ENCODE measurements at regions not wholly inside any gene's neighbourhood (a gene's known extent, or its start where the extent isn't known, plus 50 kb on each side); places are given as distances from the start of the nearest gene placed in this dataset.
"Not testable (repeated sequence)": the region's sequence is repeated elsewhere in the genome, so short reads cannot be mapped to it uniquely, and the experiment has no call there.

DNA sequence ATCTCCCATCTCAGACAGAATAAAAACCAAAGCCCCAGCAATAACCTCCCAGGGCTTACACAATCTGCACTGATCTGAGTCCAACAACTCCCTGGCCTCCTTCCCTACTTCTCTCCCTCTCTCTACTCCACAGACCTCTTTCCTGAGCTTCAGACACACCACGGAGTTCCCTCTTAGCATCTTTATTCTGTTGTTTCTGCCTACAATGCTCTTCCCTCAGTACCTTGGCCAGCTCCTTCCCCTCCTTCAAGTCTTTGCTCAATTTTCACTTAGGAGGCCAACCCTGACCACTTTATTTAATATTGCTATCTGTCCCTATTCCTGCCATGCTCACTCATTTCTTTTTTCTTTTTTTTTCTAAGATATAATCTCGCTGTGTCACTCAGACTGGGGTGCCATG is 276.7 kb downstream of the CWH43 start:
- H3K9me3 Mint-ChIP-seq; H3K36me3 Mint-ChIP-seq (ENCODE audit: insufficient read depth); ATAC-seq (replicated peaks; ENCODE audit: extremely low read depth, poor library complexity, severe bottlenecking); H3K27ac Mint-ChIP-seq (ENCODE audit: low read depth); H3K27me3 Mint-ChIP-seq; H3K4me1 Mint-ChIP-seq; H3K4me3 Mint-ChIP-seq; DNase-seq (ENCODE audit: low spot score in 2 of 2): not testable (repeated sequence)

DNA sequence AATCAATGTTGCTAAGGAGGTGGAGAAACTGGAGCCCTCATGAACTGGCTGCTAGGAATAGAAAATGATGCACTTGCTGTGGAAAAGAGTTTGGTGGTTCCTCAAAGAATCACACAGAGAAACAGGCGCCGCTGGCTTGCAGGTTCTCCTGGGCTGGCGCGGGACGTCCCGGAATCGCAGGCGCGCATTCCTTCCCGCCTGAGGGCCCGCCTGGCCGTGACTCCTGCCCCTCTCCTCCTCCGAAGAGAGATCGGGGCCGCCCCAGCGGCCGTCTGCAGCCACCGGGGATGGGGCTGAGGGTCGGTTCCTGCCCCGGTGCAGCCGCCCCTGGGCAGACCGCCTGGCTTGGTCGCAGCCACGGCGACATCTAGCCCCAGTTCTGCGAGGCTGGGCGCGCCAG is 284.4 kb downstream of the CWH43 start:
- not testable (repeated sequence) for H3K4me3 Mint-ChIP-seq; H3K27ac Mint-ChIP-seq (ENCODE audit: low read depth); ATAC-seq (replicated peaks; ENCODE audit: extremely low read depth, poor library complexity, severe bottlenecking); H3K4me1 Mint-ChIP-seq; DNase-seq (ENCODE audit: low spot score in 2 of 2); H3K36me3 Mint-ChIP-seq (ENCODE audit: insufficient read depth); H3K27me3 Mint-ChIP-seq; H3K9me3 Mint-ChIP-seq

DNA sequence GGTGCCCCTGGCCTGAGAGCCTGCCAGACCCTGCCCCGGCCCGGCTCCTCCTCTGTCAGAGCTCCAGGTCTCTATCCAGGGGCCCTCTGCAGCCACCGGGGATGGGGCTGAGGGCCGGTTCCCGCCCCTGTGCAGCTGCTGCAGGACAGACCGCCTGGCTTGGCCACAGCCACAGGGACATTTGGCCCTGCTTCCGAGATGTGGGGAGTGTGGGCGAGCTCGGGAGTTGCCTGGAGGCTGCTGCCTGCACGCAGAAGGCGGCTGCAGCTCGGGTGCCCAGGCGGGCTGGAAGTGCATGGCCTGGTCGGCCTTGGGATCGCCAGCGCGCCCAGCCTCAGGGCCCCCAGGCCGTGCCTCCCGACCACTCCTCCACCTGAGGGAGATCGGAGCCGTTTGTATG is 284.8 kb downstream of the CWH43 start:
- H3K9me3 Mint-ChIP-seq; H3K4me1 Mint-ChIP-seq; DNase-seq (ENCODE audit: low spot score in 2 of 2); H3K27me3 Mint-ChIP-seq; H3K36me3 Mint-ChIP-seq (ENCODE audit: insufficient read depth); H3K27ac Mint-ChIP-seq (ENCODE audit: low read depth); H3K4me3 Mint-ChIP-seq; ATAC-seq (replicated peaks; ENCODE audit: extremely low read depth, poor library complexity, severe bottlenecking): not testable (repeated sequence)

DNA sequence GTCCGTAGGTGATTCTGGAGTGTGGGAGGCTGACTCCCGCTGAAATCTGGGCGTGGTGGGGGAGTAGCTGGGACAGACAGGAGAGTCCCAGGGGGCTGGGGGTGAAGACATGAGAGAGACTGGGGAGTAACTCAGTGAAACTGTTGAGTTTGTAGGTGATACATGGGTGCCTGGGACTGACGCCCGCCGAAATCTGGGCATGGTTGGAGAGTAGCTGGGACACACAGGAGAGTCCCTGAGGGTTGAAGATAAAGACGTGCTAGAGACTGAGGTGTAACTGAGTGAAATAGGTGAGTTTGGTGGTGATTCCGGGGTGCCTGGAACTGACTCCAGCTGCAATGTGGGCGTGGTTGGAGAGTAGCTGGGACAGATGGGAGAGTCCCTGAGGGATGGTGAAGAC is 299.8 kb downstream of the CWH43 start:
- H3K27me3 Mint-ChIP-seq; H3K4me1 Mint-ChIP-seq; DNase-seq (ENCODE audit: low spot score in 2 of 2); ATAC-seq (replicated peaks; ENCODE audit: extremely low read depth, poor library complexity, severe bottlenecking); H3K27ac Mint-ChIP-seq (ENCODE audit: low read depth); H3K9me3 Mint-ChIP-seq; H3K4me3 Mint-ChIP-seq; H3K36me3 Mint-ChIP-seq (ENCODE audit: insufficient read depth): not testable (repeated sequence)

DNA sequence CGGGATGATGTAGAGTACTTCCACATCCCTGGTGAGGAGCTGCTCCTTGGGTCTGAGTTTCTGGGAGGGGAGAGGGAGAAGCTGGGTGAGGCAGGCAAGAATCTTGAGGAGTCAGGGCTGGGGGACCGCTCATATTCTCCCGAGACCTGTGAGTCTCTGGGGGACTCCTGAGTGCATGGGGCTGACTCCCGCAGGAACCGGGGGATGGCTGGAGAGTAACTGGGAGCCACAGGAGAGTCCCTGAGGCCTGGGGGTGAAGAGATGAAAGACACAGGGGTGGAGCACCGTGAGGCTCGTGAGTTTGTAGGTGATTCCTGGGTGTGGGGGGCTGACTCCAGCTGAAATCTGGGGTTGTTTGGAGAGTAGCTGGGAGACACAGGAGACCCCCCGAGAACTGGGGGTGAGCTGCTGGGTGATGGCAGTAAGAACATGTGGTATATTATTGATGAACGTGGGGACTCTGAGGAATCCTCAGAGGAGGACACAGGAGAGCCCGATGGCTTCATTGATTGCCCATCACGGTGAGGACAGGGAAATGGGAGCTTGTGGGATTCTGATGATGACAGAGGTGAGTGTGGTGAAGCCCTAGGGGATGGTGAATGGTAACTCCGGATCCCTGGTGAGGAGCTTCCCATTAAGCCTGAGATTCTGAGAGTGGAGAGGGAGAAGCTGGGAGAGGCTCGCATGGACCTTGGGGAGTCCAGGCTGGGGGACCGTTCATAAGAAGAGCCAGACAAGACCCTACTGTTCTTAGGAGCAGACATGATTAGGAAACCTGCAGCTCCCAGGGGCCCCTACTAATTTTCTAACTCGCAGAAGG is 301.1 kb downstream of the CWH43 start:
- DNase-seq (ENCODE audit: low spot score in 2 of 2); H3K27ac Mint-ChIP-seq (ENCODE audit: low read depth); H3K4me1 Mint-ChIP-seq; H3K36me3 Mint-ChIP-seq (ENCODE audit: insufficient read depth); H3K4me3 Mint-ChIP-seq; ATAC-seq (replicated peaks; ENCODE audit: extremely low read depth, poor library complexity, severe bottlenecking); H3K27me3 Mint-ChIP-seq; H3K9me3 Mint-ChIP-seq: not testable (repeated sequence)

DNA sequence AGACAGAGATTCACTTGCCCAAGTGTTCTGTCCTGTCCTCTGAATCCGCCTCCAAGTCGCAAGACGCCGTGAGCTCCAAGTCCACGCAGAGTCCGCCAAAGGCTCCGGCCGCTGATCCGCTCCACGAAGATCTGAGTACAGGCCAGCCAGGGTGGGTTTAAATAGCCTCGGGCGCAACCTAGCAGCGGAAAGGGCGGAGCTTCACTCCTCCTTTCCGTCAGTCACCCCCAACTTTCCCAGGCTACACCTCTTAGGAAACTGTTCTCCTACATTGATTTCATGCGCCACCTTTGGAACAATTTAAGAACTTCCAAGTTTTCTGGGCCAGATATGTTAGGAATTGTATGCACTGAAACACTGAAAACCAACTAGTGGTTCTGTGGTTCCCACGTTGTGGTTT is 301.8 kb downstream of the CWH43 start:
- not testable (repeated sequence) for H3K36me3 Mint-ChIP-seq (ENCODE audit: insufficient read depth); H3K27me3 Mint-ChIP-seq; ATAC-seq (replicated peaks; ENCODE audit: extremely low read depth, poor library complexity, severe bottlenecking); H3K27ac Mint-ChIP-seq (ENCODE audit: low read depth); H3K9me3 Mint-ChIP-seq; H3K4me3 Mint-ChIP-seq; DNase-seq (ENCODE audit: low spot score in 2 of 2); H3K4me1 Mint-ChIP-seq

DNA sequence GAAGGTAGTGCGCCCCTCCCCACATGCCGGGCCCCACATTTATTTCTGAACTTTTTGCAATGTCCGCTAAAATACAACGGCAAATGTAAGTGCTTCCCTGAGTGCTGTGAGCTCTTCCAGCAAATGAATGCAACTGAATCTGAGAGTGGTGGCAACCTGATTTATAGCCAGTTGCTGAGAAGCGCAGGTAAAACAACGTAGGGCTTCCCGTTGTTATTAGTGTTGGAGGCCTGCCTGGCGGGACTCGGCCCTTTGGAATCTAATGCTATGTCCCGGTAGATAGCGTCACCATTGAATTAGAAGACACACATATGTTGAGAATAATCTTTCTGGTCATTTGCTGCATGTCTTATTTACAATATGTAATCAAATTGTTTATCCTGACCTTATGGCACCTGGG is 302.7 kb downstream of the CWH43 start:
- not testable (repeated sequence) for H3K36me3 Mint-ChIP-seq (ENCODE audit: insufficient read depth); ATAC-seq (replicated peaks; ENCODE audit: extremely low read depth, poor library complexity, severe bottlenecking); H3K9me3 Mint-ChIP-seq; H3K4me1 Mint-ChIP-seq; DNase-seq (ENCODE audit: low spot score in 2 of 2); H3K27me3 Mint-ChIP-seq; H3K4me3 Mint-ChIP-seq; H3K27ac Mint-ChIP-seq (ENCODE audit: low read depth)

DNA sequence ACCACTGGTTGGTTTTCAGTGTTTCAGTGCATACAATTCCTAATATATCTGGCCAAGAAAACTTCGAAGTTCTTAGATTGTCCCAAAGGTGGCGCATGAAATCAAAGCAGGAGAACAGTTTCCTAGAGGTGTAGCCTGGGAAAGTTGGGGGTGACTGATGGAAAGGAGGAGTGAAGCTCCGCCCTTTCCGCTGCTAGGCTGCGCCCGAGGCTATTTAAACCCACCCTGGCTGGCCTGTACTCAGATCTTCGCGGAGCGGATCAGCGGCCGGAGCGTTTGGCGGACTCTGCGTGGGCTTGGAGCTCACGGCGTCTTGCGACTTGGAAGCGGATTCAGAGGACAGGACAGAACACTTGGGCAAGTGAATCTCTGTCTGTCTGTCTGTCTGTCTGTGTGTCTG is 328.7 kb downstream of the CWH43 start:
- H3K4me1 Mint-ChIP-seq; H3K27ac Mint-ChIP-seq (ENCODE audit: low read depth); H3K36me3 Mint-ChIP-seq (ENCODE audit: insufficient read depth); H3K4me3 Mint-ChIP-seq; H3K27me3 Mint-ChIP-seq; DNase-seq (ENCODE audit: low spot score in 2 of 2); ATAC-seq (replicated peaks; ENCODE audit: extremely low read depth, poor library complexity, severe bottlenecking): not testable (repeated sequence)
- peaks cover 19% of the 10 kb centered on the region for H3K9me3 Mint-ChIP-seq

DNA sequence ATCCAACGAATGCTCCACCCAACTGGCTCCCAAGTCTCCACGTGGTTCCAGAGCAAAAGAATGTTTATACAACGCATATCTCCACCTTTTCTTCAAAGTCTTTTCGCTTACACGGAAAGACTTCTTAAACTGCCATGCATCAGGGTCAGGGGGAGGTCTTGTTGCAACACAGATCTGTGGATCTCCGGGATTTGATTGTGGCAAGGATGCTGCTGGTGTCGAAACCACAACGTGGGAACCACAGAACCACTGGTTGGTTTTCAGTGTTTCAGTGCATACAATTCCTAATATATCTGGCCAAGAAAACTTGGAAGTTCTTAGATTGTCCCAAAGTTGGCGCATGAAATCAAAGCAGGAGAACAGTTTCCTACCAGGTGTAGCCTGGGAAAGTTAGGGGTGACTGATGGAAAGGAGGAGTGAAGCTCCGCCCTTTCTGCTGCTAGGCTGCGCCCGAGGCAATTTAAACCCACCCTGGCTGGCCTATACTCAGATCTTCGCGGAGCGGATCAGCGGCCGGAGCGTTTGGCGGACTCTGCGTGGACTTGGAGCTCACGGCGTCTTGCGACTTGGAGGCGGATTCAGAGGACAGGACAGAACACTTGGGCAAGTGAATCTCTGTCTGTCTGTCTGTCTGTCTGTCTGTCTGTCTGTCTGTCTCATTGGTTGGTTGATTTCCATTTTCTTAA is 334.8 kb downstream of the CWH43 start:
- H3K36me3 Mint-ChIP-seq (ENCODE audit: insufficient read depth): not testable (repeated sequence)

DNA sequence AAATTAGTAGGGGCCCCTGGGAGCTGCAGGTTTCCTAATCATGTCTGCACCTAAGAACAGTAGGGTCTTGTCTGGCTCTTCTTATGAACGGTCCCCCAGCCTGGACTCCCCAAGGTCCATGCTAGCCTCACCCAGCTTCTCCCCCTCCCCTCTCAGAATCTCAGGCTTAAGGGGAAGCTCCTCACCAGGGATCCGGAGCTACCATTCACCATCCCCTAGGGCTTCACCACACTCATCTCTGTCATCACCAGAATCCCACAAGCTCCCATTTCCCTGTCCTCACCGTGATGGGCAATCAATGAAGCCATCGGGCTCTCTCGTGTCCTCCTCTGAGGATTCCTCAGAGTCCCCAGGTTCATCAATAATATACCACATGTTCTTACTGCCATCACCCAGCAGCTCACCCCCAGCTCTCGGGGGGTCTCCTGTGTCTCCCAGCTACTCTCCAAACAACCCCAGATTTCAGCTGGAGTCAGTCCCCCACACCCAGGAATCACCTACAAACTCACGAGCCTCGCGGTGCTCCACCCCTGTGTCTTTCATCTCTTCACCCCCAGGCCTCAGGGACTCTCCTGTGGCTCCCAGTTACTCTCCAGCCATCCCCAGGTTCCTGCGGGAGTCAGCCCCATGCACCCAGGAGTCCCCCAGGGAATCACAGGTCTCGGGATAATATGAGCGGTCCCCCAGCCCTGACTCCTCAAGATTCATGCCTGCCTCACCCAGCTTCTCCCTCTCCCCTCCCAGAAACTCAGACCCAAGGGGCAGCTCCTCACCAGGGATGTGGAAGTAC is 335.6 kb downstream of the CWH43 start:
- peaks cover 23% of the 10 kb centered on the region for H3K9me3 Mint-ChIP-seq
- H3K4me1 Mint-ChIP-seq; ATAC-seq (replicated peaks; ENCODE audit: extremely low read depth, poor library complexity, severe bottlenecking); H3K4me3 Mint-ChIP-seq; DNase-seq (ENCODE audit: low spot score in 2 of 2); H3K27ac Mint-ChIP-seq (ENCODE audit: low read depth); H3K36me3 Mint-ChIP-seq (ENCODE audit: insufficient read depth); H3K27me3 Mint-ChIP-seq: not testable (repeated sequence)

More for the DNA sequence above, 334.8 kb downstream of the CWH43 start:
- H3K27ac Mint-ChIP-seq (ENCODE audit: low read depth); DNase-seq (ENCODE audit: low spot score in 2 of 2); H3K27me3 Mint-ChIP-seq; H3K4me3 Mint-ChIP-seq; H3K4me1 Mint-ChIP-seq; ATAC-seq (replicated peaks; ENCODE audit: extremely low read depth, poor library complexity, severe bottlenecking): not testable (repeated sequence)
- peaks cover 23% of the 10 kb centered on the region for H3K9me3 Mint-ChIP-seq

DNA sequence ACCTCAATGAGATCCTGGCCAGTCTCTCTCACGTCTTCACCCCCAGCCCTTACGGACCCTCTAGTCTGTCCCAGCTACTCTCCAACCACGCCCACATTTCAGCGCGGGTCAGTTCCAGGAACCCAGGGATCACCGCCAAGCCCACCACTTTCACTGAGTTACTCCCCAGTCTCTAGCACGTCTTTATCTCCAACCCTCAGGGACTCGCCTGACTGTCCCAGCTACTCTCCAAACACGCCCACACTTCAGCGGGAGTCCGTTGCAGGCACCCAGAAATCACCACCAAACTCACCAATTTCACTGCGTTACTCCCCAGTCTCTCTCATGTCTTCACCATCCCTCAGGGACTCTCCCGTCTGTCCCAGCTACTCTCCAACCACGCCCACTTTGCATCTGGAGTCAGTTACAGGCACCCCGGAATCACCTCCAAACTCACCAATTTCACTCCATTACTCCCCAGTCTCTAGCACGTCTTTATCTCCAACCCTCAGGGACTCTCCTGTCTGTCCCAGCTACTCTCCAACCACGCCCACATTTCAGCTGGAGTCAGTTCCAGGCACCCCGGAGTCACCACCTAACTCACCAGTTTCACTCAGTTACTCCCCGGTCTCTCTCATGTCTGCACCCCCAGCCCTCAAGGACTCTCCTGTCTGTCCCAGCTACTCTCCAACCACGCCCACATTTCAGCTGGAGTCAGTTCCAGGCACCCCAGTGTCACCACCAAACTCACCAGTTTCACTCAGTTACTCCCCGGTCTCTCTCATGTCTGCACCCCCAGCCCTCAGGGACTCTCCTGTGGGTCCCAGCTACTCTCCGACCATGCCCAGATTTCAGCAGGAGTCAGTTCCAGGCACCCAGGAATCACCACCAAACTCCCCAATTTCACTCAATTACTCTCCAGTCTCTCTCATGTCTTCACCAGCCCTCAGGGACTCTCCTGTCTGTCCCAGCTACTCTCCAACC is 336.8 kb downstream of the CWH43 start:
- H3K9me3 Mint-ChIP-seq: peaks cover 23% of the 10 kb centered on the region
- H3K27me3 Mint-ChIP-seq; H3K4me3 Mint-ChIP-seq; H3K36me3 Mint-ChIP-seq (ENCODE audit: insufficient read depth); DNase-seq (ENCODE audit: low spot score in 2 of 2); H3K4me1 Mint-ChIP-seq; H3K27ac Mint-ChIP-seq (ENCODE audit: low read depth); ATAC-seq (replicated peaks; ENCODE audit: extremely low read depth, poor library complexity, severe bottlenecking): not testable (repeated sequence)

DNA sequence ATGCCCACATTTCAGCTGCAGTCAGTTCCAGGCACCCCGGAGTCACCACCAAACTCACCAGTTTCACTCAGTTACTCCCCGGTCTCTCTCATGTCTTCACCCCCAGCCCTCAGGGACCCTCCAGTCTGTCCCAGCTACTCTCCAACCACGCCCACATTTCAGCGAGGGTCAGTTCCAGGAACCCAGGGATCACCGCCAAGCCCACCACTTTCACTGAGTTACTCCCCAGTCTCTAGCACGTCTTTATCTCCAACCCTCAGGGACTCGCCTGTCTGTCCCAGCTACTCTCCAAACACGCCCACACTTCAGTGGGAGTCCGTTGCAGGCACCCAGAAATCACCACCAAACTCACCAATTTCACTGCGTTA is 337.5 kb downstream of the CWH43 start:
- H3K36me3 Mint-ChIP-seq (ENCODE audit: insufficient read depth); ATAC-seq (replicated peaks; ENCODE audit: extremely low read depth, poor library complexity, severe bottlenecking); H3K4me1 Mint-ChIP-seq; H3K27ac Mint-ChIP-seq (ENCODE audit: low read depth); H3K27me3 Mint-ChIP-seq; H3K4me3 Mint-ChIP-seq; DNase-seq (ENCODE audit: low spot score in 2 of 2): not testable (repeated sequence)
- H3K9me3 Mint-ChIP-seq: peaks cover 23% of the 10 kb centered on the region

All from central memory CD8-positive, alpha-beta T cell (primary cell).